M059J (cell line): ENCODE measurements at regions not wholly inside any gene's neighbourhood (a gene's known extent, or its start where the extent isn't known, plus 50 kb on each side); places are given as distances from the start of the nearest gene placed in this dataset.
"Not testable (repeated sequence)": the region's sequence is repeated elsewhere in the genome, so short reads cannot be mapped to it uniquely, and the experiment has no call there.

Source experiments
- DNase-seq: peaks from one replicate; pipeline ENCODE4 v3.0.0-alpha.2; 2012; ENCODE audit warnings: low read depth

- DNase-seq = no peak
These were observed 217.8 kb upstream of the ARHGEF26 start for GRCh38 chr3:153903430-153903829.

DNA sequence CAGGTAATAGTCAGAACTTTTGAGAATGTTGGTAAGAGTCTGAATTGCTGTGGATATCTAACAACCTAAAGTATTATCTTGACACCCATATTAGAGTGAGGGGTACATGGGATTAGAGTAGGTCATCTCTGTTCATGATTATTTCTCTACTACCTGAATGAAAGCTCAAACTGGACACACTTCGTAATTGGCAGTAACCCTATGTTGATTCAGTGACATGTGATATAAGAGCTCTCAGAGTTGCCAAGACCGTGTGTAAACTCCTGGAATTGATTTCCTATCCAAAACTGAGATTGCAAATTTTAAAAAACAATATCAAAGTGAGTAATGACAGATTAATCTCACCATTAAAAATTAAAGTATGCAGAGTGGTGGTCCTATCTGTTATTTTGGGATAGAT, 214.8 kb upstream of the ARHGEF26 start:
- DNase-seq = no peak

GRCh38 chr3:153910387-153910786, 210.8 kb upstream of the ARHGEF26 start:
- DNase-seq = no peak

DNA sequence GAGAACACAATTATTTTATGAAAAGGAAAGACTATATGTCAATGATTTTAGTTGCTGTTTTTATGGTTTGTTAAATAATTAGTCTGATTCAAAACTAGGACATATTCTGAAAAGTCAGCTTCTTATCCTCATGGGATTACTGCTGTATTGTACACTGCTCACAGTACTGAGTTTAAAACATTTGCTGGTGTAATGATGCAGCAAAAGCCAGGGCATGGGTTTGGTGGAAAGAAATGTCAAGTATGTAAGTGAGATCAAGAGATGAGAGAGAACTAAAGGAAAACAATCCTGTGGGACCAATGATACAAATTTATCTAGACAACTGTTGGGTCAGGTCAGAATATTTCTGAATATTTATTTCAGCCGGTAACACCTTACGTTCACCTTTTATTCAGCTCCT, 210.1 kb upstream of the ARHGEF26 start:
- DNase-seq = no peak

DNA sequence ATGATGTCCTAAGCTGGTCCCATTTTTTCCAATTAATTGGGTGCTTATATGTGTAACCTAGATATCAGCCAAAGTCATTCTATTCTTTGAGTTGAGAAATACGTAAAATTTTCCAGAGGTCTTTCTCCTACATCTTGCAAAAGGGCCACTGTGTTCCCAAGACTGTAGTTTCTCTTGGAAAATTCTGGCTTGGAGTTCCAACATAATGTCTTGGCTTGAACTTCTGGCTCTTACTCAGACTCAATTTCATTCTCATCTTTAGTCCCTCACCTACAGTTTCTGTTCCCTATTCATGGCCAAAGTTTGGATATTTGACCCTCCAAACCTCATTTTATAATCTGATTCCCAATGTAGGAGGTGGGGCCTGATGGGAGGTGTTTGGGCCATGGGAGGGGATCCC, 201.4 kb upstream of the ARHGEF26 start:
- no peak for DNase-seq

DNA sequence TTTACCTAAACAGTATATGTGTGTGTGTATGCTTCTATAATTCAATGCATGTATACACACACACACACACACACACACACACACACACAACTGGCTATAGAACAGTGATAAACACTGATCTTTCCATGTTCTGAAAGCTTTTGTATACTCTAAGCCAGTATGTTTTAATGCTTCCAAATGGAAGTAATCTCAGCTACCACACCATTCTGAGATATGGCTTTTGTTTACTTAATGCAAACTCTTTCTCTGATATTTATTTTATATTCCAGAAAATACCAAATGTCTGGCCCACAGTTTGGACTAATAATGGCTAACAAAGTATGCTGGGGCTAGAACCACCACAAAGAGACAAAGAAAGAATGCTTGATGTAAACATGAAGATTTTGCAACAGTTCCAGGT, 199.4 kb upstream of the ARHGEF26 start:
- no peak for DNase-seq

DNA sequence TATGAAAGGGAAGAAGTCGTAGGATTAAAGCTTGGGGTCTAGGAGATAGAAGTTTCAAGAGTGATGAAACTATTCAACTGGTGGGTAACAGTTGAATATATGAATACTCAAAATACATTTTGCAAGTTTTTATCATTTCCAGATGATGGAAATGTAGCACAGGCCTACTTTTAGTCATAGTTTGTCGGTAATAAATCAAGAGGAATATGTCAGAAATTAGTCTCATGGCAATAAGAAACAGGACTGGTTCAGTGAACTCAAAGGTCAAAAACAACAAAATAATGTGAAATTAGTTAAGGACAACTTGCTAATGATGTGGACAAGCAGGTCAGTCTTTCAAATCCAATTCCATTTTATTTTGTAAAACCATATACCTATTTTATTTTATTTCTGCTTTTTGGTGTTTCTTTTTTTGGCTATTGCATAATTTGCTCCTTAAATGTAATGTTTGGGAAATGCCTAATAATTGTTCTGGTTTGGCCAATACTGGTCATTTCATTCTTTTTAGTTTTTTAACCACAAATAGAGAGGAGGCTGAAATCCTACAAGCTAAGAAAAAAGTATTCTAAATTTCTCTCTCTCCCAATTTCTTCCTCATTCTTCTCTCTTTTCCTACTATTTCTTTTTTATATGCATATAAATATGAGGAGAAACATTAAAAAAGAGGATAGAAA, 195.2 kb upstream of the ARHGEF26 start:
- no peak for DNase-seq

DNA sequence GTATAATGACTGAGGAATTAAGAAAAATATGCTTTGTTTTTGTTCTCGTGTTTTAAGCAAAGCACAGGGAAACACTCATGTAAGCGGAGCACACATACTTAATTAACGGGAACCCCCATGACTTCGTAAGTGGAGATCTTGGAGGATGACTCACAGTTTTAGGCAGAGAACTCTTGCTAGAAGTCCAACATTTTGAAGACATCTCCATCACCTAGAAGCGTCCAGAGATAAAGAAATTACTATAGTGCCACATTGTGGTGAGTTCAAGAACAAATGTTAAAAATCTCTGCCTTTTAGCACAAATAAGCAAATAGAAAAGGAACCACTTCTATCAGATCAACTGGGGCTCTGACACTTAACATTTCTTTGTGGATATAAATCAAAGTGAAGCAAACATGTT, 194.1 kb upstream of the ARHGEF26 start:
- DNase-seq = peak; percentile 50

DNA sequence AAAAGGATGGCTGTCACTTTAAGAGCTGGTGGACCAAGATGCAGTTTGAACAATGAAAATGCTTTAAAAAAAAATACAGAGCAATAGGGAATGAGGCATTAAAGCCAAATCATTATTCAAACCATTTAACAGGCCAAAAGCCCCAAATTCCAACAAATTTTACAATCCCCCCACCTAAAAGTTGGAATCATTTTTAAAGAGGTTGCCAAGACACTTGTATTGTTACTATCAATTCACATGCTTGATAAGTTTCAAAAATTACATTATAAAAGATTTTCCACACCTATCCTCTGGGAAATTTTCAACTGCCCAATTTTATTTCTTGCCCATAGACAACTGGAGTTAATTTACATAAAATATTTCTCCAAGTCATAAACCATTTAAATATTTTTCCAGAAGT, 192.3 kb upstream of the ARHGEF26 start:
- DNase-seq = no peak

- DNase-seq = not testable (repeated sequence)
These were observed 187.7 kb upstream of the ARHGEF26 start for GRCh38 chr3:153933481-153933880.

DNA sequence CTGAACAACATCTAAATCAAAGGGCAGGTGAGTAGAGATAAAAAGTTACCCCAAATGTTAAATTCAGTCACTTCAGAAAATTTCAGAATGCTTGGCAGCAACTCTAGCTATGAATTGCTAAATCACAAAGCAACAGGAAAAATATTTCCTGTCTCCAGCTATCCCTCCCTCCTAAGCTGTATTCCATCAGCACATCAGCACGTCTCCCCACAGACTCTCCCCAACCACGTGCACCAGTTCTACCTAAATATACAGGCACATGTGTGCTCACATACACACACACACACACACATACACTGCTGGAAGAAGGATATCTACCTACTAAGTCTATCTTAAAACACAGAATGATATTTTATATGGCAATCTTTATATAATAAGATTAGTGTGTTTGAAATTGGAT, 177.1 kb upstream of the ARHGEF26 start:
- no peak for DNase-seq

DNA sequence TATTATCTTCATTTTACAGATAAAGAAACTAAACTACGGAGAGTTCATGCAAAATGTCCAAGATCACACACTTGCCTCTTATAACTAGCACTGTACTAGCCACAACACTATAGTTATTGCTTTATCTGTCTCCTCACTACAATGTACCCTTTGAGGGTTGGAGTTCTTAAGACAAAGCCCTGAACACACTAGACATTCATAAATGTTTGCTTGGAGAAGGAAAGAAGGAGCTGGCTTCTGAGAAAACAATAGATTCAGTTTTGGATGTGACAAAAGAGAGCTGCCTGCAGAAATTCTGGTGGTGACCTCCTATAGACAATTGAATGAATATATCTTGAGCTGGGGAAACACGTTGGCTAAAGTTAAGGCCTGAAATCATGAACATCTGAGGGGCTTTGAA, 169.9 kb upstream of the ARHGEF26 start:
- no peak for DNase-seq

DNA sequence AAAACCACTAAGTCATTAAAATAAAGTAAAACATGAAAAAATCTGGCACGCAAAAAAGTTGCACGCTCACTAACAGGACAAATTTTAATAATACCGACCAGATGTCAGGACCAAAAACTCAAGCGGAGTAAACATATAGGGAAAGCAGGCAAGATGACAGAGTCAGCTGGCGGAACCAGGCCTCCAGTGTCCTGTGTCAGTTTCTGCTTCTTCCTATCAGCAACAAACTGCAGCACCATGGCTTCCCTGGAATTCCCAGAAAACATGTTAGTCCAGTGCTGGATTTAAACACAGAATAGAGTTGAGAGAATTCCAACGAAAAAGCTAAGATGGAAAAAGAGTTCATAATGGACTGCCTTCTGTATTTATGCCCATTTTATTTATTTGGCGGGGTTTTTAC, 169.1 kb upstream of the ARHGEF26 start:
- DNase-seq = no peak

DNA sequence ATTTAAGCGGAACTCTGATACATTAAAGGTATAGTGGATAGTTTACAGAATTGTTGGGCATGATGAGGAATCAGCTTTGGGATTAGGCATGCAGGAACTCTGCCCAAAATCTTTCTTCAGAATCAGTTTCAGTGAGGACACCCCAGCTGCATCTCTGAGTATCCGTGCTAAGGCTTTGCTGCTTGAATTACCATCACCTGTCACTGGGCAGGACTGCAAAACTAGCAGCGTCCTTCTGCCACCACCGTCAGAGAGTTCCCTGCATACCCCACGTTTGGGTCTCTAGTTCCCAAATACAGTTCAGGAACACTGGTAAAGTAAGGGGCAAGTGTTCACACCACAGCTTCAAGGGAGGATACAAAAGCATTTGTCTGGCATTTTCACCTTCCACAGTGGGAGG, 164.6 kb upstream of the ARHGEF26 start:
- no peak for DNase-seq

DNA sequence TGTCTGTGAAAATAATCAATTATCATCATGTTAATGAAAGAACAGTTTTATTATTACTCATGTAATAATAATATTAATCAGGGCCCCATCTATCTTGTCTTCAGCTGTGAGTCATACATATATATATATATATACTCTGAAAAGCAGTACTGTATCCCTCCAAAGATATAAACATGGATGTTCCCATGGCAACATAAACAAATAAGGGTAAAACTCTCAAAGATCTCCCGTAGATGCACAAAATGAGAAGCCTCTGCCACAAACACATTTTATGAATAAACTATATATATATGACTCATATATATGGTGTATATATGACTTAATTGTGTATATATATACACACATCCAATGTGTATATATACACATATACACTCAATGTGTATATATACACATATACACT, 163.8 kb upstream of the ARHGEF26 start:
- DNase-seq = no peak

DNA sequence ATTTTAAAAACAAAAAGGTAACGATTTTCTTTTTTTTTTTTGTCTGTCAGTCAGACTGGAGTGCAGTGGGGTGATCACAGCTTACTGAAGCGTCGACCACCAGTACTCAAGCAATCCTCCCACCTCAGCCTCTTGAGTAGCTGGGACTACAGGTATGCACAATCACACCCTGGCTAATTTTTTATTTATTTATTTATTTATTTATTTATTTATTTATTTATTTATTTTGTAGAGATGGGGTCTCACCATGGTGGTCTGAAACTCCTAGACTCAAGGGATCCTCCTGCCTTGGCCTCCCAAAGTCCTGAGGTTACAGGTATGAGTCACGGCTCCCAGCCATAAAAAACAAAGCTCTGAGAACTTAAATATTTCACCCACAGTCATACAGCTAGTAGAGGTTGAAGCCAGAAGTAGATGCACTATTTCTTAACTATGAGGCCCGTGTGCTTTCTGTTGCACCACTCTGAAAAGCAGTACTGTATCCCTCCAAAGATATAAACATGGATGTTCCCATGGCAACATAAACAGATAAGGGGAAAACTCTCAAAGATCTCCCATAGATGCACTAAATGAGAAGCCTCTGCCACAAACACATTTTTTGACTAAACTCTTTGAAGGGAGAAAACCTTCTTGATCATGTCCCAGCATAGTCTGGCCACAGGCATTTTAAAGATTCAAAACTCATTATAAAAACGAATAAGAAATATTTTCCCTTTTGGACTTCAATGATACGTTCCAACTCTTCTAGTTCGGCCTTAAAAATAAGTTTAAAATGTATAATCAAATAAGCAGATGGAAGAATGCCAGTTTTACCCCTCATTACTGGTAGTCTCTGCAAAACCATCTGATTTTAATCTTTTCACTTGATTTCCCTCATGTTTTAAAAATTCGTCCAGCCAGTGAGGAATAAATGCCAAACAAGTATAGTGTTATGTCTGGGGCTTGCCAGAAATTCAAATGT, 162.3 kb upstream of the ARHGEF26 start:
- DNase-seq = peak; percentile 20

DNA sequence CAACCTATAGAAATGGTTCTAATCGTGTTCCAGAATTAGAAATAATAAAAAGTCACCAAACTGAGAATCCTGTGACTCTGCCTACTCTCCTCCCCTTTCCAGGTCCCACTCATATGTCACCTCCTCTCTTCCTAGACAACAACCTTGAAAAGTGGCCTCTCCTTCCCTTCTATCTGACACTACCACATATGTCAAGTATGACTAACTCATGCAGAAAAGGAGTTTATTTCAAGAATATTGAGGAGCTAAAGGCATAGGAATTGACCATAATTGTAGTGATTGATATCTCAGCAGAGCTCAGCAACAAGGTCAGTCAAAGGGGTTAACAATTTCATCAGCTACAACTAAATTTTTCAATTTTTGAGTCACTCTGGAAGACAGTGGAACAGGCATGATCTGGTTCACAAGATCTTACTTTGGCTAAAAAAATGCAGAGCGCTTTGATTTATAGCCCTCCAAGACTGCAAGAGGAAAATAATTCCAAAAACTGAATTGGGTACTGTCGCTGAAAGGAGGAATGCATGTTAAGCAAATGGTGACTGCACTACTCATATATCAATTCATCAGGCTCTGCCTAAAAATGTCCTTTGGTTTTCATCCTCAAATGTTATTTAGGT, 160.6 kb upstream of the ARHGEF26 start:
- DNase-seq = no peak

GRCh38 chr3:153961494-153961893, 159.7 kb upstream of the ARHGEF26 start:
- no peak for DNase-seq

- DNase-seq = no peak
These were observed 158.2 kb upstream of the ARHGEF26 start for GRCh38 chr3:153963012-153963411.

GRCh38 chr3:153967260-153967659, 153.9 kb upstream of the ARHGEF26 start:
- peak; percentile 61 for DNase-seq

DNA sequence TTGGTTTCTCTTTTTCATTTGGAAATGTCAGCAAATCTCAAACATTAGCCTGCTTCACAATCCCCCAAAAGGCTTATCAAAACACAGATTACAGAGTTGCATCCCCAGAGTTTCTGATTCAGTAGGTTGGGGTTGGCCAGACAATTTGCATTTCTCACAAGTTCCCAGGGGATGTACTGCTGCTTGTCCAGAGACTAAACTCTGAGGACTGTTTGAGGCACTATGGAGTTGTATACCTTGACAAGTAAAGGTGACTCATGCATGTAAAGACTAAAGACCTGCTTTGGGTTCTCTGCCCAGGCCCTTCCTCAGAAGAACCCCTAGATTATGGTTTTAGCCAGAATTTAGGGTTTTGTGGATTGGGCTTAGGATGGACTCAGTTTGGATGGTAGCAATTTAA, 151.1 kb upstream of the ARHGEF26 start:
- DNase-seq = no peak

- DNase-seq = peak; percentile 8
These were observed 150.3 kb upstream of the ARHGEF26 start for GRCh38 chr3:153970741-153971347.
